ENCODE measurements at regions not wholly inside any gene's neighbourhood (a gene's known extent, or its start where the extent isn't known, plus 50 kb on each side); places are given as distances from the start of the nearest gene placed in this dataset.

- Histone ChIP-seq H3K27ac (ENCODE audit: low read depth, low read length, severe bottlenecking) (no peak overlapping the region), H3K4me3 (ENCODE audit: extremely low read depth, insufficient read depth, low read length, poor library complexity, severe bottlenecking) (no peak overlapping the region), H3K36me3 (ENCODE audit: control insufficient read depth, insufficient read depth, low read length) (no peaks in the 10 kb centered on the region), H3K9me3 (ENCODE audit: control insufficient read depth, low read length) (no peaks in the 10 kb centered on the region), H3K4me1 (ENCODE audit: control insufficient read depth, insufficient read depth, low read length, poor library complexity, severe bottlenecking) (no peaks in the 10 kb centered on the region)
- WGBS, 2 experiments (ENCODE audit: insufficient coverage in 2 of 2): 88 to 100% methylated on average over 1 of the region's 2 CpGs
These were observed 1170.9 kb downstream of the C4orf33 start for GRCh38 chr4:130266814-130267213.

- 20 to 60% methylated on average over 1 of the region's 1 CpG for WGBS, 2 experiments (ENCODE audit: insufficient coverage in 2 of 2)
- H3K4me3 ChIP-seq (ENCODE audit: extremely low read depth, insufficient read depth, low read length, poor library complexity, severe bottlenecking): no peak overlapping the region
These were observed 1192.6 kb downstream of the C4orf33 start for GRCh38 chr4:130288576-130288975.

GRCh38 chr4:130293692-130294091 lies 1197.7 kb downstream of the C4orf33 start:
- no peak overlapping the region for H3K27ac ChIP-seq (ENCODE audit: low read depth, low read length, severe bottlenecking)
- H3K9me3 ChIP-seq (ENCODE audit: control insufficient read depth, low read length): no peaks in the 10 kb centered on the region
- H3K36me3 ChIP-seq (ENCODE audit: control insufficient read depth, insufficient read depth, low read length): no peaks in the 10 kb centered on the region

More at GRCh38 chr4:130288576-130288975, 1192.6 kb downstream of the C4orf33 start:
- Histone ChIP-seq H3K36me3 (ENCODE audit: control insufficient read depth, insufficient read depth, low read length) (no peaks in the 10 kb centered on the region), H3K4me1 (ENCODE audit: control insufficient read depth, insufficient read depth, low read length, poor library complexity, severe bottlenecking) (no peaks in the 10 kb centered on the region), H3K9me3 (ENCODE audit: control insufficient read depth, low read length) (no peaks in the 10 kb centered on the region), H3K27ac (ENCODE audit: low read depth, low read length, severe bottlenecking) (no peak overlapping the region)

GRCh38 chr4:130296448-130296847 lies 1200.5 kb downstream of the C4orf33 start:
- Histone ChIP-seq H3K36me3 (ENCODE audit: control insufficient read depth, insufficient read depth, low read length) (no peaks in the 10 kb centered on the region), H3K4me3 (ENCODE audit: extremely low read depth, insufficient read depth, low read length, poor library complexity, severe bottlenecking) (no peak overlapping the region), H3K4me1 (ENCODE audit: control insufficient read depth, insufficient read depth, low read length, poor library complexity, severe bottlenecking) (no peaks in the 10 kb centered on the region), H3K9me3 (ENCODE audit: control insufficient read depth, low read length) (peaks cover 5% of the 10 kb centered on the region), H3K27ac (ENCODE audit: low read depth, low read length, severe bottlenecking) (no peak overlapping the region)

More at GRCh38 chr4:130293692-130294091, 1197.7 kb downstream of the C4orf33 start:
- Histone ChIP-seq H3K4me1 (ENCODE audit: control insufficient read depth, insufficient read depth, low read length, poor library complexity, severe bottlenecking) (no peaks in the 10 kb centered on the region), H3K4me3 (ENCODE audit: extremely low read depth, insufficient read depth, low read length, poor library complexity, severe bottlenecking) (no peak overlapping the region)

- no CpG with 5 or more reads among the region's 2 CpGs for WGBS, 2 experiments (ENCODE audit: insufficient coverage in 2 of 2)
- Histone ChIP-seq H3K27ac (ENCODE audit: low read depth, low read length, severe bottlenecking) (no peak overlapping the region), H3K4me1 (ENCODE audit: control insufficient read depth, insufficient read depth, low read length, poor library complexity, severe bottlenecking) (no peaks in the 10 kb centered on the region), H3K4me3 (ENCODE audit: extremely low read depth, insufficient read depth, low read length, poor library complexity, severe bottlenecking) (no peak overlapping the region), H3K9me3 (ENCODE audit: control insufficient read depth, low read length) (no peaks in the 10 kb centered on the region), H3K36me3 (ENCODE audit: control insufficient read depth, insufficient read depth, low read length) (no peaks in the 10 kb centered on the region)
These were observed 1210.6 kb downstream of the C4orf33 start for GRCh38 chr4:130306566-130306965.

- Histone ChIP-seq H3K4me1 (ENCODE audit: control insufficient read depth, insufficient read depth, low read length, poor library complexity, severe bottlenecking) (no peaks in the 10 kb centered on the region), H3K4me3 (ENCODE audit: extremely low read depth, insufficient read depth, low read length, poor library complexity, severe bottlenecking) (no peak overlapping the region), H3K9me3 (ENCODE audit: control insufficient read depth, low read length) (no peaks in the 10 kb centered on the region), H3K36me3 (ENCODE audit: control insufficient read depth, insufficient read depth, low read length) (no peaks in the 10 kb centered on the region), H3K27ac (ENCODE audit: low read depth, low read length, severe bottlenecking) (no peak overlapping the region)
- 100% methylated on average over 2 of the region's 2 CpGs; no CpG with 5 or more reads in 1 of the 2 experiments for WGBS, 2 experiments (ENCODE audit: insufficient coverage in 2 of 2)
These were observed 1213.3 kb downstream of the C4orf33 start for GRCh38 chr4:130309221-130309620.

GRCh38 chr4:130322439-130322838 lies 1226.5 kb downstream of the C4orf33 start:
- no peak overlapping the region for H3K27ac ChIP-seq (ENCODE audit: low read depth, low read length, severe bottlenecking)
- no peak overlapping the region for H3K4me3 ChIP-seq (ENCODE audit: extremely low read depth, insufficient read depth, low read length, poor library complexity, severe bottlenecking)
- H3K4me1 ChIP-seq (ENCODE audit: control insufficient read depth, insufficient read depth, low read length, poor library complexity, severe bottlenecking): no peaks in the 10 kb centered on the region
- H3K36me3 ChIP-seq (ENCODE audit: control insufficient read depth, insufficient read depth, low read length): no peaks in the 10 kb centered on the region
- no peaks in the 10 kb centered on the region for H3K9me3 ChIP-seq (ENCODE audit: control insufficient read depth, low read length)

- Histone ChIP-seq H3K27ac (ENCODE audit: low read depth, low read length, severe bottlenecking) (no peak overlapping the region), H3K36me3 (ENCODE audit: control insufficient read depth, insufficient read depth, low read length) (no peaks in the 10 kb centered on the region), H3K4me3 (ENCODE audit: extremely low read depth, insufficient read depth, low read length, poor library complexity, severe bottlenecking) (no peak overlapping the region), H3K4me1 (ENCODE audit: control insufficient read depth, insufficient read depth, low read length, poor library complexity, severe bottlenecking) (no peaks in the 10 kb centered on the region), H3K9me3 (ENCODE audit: control insufficient read depth, low read length) (no peaks in the 10 kb centered on the region)
These were observed 1233.1 kb downstream of the C4orf33 start for GRCh38 chr4:130329036-130329435.

GRCh38 chr4:130333241-130333759 lies 1237.3 kb downstream of the C4orf33 start:
- Histone ChIP-seq H3K4me3 (ENCODE audit: extremely low read depth, insufficient read depth, low read length, poor library complexity, severe bottlenecking) (no peak overlapping the region), H3K4me1 (ENCODE audit: control insufficient read depth, insufficient read depth, low read length, poor library complexity, severe bottlenecking) (no peaks in the 10 kb centered on the region), H3K27ac (ENCODE audit: low read depth, low read length, severe bottlenecking) (no peak overlapping the region), H3K36me3 (ENCODE audit: control insufficient read depth, insufficient read depth, low read length) (no peaks in the 10 kb centered on the region), H3K9me3 (ENCODE audit: control insufficient read depth, low read length) (no peaks in the 10 kb centered on the region)
- 80% methylated on average over 2 of the region's 4 CpGs; no CpG with 5 or more reads in 1 of the 2 experiments for WGBS, 2 experiments (ENCODE audit: insufficient coverage in 2 of 2)

- Histone ChIP-seq H3K4me1 (ENCODE audit: control insufficient read depth, insufficient read depth, low read length, poor library complexity, severe bottlenecking) (no peaks in the 10 kb centered on the region), H3K4me3 (ENCODE audit: extremely low read depth, insufficient read depth, low read length, poor library complexity, severe bottlenecking) (no peak overlapping the region), H3K27ac (ENCODE audit: low read depth, low read length, severe bottlenecking) (no peak overlapping the region), H3K36me3 (ENCODE audit: control insufficient read depth, insufficient read depth, low read length) (no peaks in the 10 kb centered on the region), H3K9me3 (ENCODE audit: control insufficient read depth, low read length) (no peaks in the 10 kb centered on the region)
- 91 to 92% methylated on average over 4 of the region's 5 CpGs for WGBS, 2 experiments (ENCODE audit: insufficient coverage in 2 of 2)
These were observed 1239.7 kb downstream of the C4orf33 start for GRCh38 chr4:130335417-130336194.

GRCh38 chr4:130336585-130337217 lies 1240.7 kb downstream of the C4orf33 start:
- Histone ChIP-seq H3K27ac (ENCODE audit: low read depth, low read length, severe bottlenecking) (no peak overlapping the region), H3K9me3 (ENCODE audit: control insufficient read depth, low read length) (no peaks in the 10 kb centered on the region), H3K36me3 (ENCODE audit: control insufficient read depth, insufficient read depth, low read length) (no peaks in the 10 kb centered on the region), H3K4me3 (ENCODE audit: extremely low read depth, insufficient read depth, low read length, poor library complexity, severe bottlenecking) (no peak overlapping the region), H3K4me1 (ENCODE audit: control insufficient read depth, insufficient read depth, low read length, poor library complexity, severe bottlenecking) (no peaks in the 10 kb centered on the region)
- WGBS, 2 experiments (ENCODE audit: insufficient coverage in 2 of 2): 80 to 86% methylated on average over 1 to 3 of the region's 5 CpGs
